Body of pancreas (tissue), 4 donors: ENCODE measurements at regions not wholly inside any gene's neighbourhood (a gene's known extent, or its start where the extent isn't known, plus 50 kb on each side); places are given as distances from the start of the nearest gene placed in this dataset.

Source experiments
- CTCF ChIP-seq, 7 experiments: fragments of 450-650 bp in 4 of 7; fragments of 200-600 bp in 3 of 7; sonication (generic) in 3 of 7; IDR thresholded peaks; one replicate each; pipeline ENCODE4 v1.5.1; 2016 to 2019; ENCODE audit warnings: antibody characterized with exemption in 7 of 7
- POLR2A ChIP-seq, 3 donors: fragments of 450-650 bp; IDR thresholded peaks; one replicate each; pipeline ENCODE4 v1.6.1; 2016; ENCODE audit warnings: antibody characterized with exemption in 3 of 3, mild to moderate bottlenecking in 2 of 3

- TF ChIP-seq CTCF (IDR thresholded peaks at IDR 0.05) = no peak
- no peak for TF ChIP-seq POLR2A (IDR thresholded peaks at IDR 0.05)
Measured at GRCh38 chr1:194466706-194467105, 1280.3 kb upstream of the B3GALT2 start.
